Activated B cell treated with CpG ODN at 0.5 μM for 24 hours (primary cell): ENCODE measurements at regions not wholly inside any gene's neighbourhood (a gene's known extent, or its start where the extent isn't known, plus 50 kb on each side); places are given as distances from the start of the nearest gene placed in this dataset.

Source experiments
- ATAC-seq: fragments of 200-7000 bp; cut with Tn5 transposase; one replicate; pipeline ENCODE4 v1.10.0; 2021; ENCODE audit warnings: low read depth, mild to moderate bottlenecking, moderate library complexity
- CTCF ChIA-PET: fragments of 350-600 bp; sonication (Branson Sonifier 250); formaldehyde crosslinking; loops from one replicate; lab custom pipeline; 2021; ENCODE audit warnings: antibody characterized with exemption; lab: Charles Lee
- POLR2A ChIA-PET: fragments of 350-600 bp; sonication (Branson Sonifier 250); formaldehyde crosslinking; loops from one replicate; lab custom pipeline; 2021; ENCODE audit warnings: antibody characterized with exemption; lab: Charles Lee
- DNase-seq: peaks from one replicate; pipeline ENCODE4 v3.0.0; 2022
- H3K27ac Mint-ChIP-seq: one replicate; pipeline ENCODE4 v1.8.0; 2020; ENCODE audit warnings: mixed read lengths
- H3K27me3 Mint-ChIP-seq: one replicate; pipeline ENCODE4 v1.8.0; 2021; ENCODE audit warnings: mixed read lengths
- H3K36me3 Mint-ChIP-seq: one replicate; pipeline ENCODE4 v1.8.0; 2021; ENCODE audit warnings: low read depth, mixed read lengths
- H3K4me1 Mint-ChIP-seq: one replicate; pipeline ENCODE4 v1.8.0; 2021; ENCODE audit warnings: mixed read lengths
- H3K4me3 Mint-ChIP-seq: one replicate; pipeline ENCODE4 v1.8.0; 2020; ENCODE audit warnings: mild to moderate bottlenecking, mixed read lengths
- H3K9me3 Mint-ChIP-seq: one replicate; pipeline ENCODE4 v1.8.0; 2020; ENCODE audit warnings: mixed read lengths
- intact Hi-C: fragments of 100-400 bp; cut with micrococcal nuclease; formaldehyde crosslinking; loops from one replicate; pipeline ENCODE4 v1.15.1; 2024
- TF ChIP-seq, protein P1 (sequence below): fragments of 200-600 bp; IDR thresholded peaks from one replicate; pipeline ENCODE4 v1.8.0; 2022; ENCODE audit warnings: antibody characterized with exemption, mild to moderate bottlenecking

DNA sequence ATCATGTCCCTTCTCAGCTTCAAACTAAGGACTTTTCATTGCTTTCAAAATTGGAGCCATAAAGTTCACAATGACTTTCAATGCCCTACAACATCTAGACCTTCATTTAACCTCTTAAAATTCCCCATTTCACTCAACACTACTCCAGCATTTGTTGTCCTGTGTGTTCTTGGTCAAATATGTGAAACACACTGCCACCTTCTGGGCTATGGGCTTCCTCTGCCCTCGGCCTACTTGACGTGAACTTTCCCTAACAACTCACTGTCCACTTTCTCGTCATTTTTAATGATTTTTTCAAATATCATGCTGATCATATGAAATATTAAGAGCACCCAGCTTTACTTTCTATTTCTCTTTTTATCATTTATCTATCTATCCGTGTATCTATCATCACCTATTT lies 2018.4 kb downstream of the NCAM2 start:
- ChIA-PET POLR2A (no interaction called here), CTCF (no interaction called here)
- Mint-ChIP-seq H3K36me3 (no peaks in the 10 kb centered on the region), H3K27me3 (no peaks in the 10 kb centered on the region), H3K4me1 (no peaks in the 10 kb centered on the region), H3K27ac (no peak overlapping the region), H3K9me3 (no peaks in the 10 kb centered on the region), H3K4me3 (no peak overlapping the region)
- DNase-seq, result no peak
- TF ChIP-seq, protein P1, sequence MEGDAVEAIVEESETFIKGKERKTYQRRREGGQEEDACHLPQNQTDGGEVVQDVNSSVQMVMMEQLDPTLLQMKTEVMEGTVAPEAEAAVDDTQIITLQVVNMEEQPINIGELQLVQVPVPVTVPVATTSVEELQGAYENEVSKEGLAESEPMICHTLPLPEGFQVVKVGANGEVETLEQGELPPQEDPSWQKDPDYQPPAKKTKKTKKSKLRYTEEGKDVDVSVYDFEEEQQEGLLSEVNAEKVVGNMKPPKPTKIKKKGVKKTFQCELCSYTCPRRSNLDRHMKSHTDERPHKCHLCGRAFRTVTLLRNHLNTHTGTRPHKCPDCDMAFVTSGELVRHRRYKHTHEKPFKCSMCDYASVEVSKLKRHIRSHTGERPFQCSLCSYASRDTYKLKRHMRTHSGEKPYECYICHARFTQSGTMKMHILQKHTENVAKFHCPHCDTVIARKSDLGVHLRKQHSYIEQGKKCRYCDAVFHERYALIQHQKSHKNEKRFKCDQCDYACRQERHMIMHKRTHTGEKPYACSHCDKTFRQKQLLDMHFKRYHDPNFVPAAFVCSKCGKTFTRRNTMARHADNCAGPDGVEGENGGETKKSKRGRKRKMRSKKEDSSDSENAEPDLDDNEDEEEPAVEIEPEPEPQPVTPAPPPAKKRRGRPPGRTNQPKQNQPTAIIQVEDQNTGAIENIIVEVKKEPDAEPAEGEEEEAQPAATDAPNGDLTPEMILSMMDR, result no peak
- ATAC-seq, result no peak
- intact Hi-C loops, result no loop called here

DNA sequence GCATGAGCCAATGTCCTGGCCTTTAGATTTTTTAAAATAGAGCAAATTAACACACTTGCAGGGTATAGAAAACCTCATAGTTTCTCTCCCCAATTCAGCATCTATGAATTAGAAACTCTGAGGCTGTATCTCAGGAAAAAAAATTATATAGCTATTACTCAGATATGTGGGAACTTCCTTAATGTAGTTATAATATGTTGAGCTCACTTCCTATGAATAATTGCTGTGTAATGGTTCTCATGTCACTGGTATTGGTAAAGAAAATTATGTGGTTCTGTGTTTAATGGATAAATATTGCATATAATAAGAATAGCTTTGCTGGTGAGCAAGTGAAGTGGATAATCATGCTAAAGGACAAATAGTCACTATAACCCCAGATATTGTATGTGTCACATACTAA lies 2019.8 kb downstream of the NCAM2 start:
- Mint-ChIP-seq H3K4me1 (no peaks in the 10 kb centered on the region), H3K4me3 (no peak overlapping the region), H3K9me3 (no peaks in the 10 kb centered on the region), H3K27me3 (no peaks in the 10 kb centered on the region), H3K27ac (no peak overlapping the region), H3K36me3 (no peaks in the 10 kb centered on the region)
- ATAC-seq (no peak), DNase-seq (no peak)
- TF ChIP-seq, protein P1, result no peak
- CTCF ChIA-PET, result no interaction called here
- intact Hi-C loops, result no loop called here
- POLR2A ChIA-PET, result no interaction called here

DNA sequence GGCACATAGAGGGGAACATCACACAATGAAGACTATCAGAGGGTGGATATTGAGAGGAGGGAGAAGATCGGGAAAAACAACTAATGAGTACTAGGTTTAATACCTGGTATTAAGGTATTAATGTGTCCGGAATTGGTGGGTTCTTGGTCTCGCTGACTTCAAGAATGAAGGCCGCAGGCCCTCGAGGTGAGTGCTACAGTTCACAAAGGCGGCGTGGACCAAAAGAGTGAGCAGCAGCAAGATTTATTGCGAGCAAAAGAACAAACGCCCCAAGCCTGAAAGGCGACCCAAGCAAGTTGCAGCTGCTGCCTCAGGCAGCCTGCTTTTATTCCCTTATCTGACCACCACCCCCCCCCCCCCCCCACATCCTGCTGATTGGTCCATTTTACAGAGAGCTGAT lies 2022.8 kb downstream of the NCAM2 start:
- CTCF ChIA-PET, result no interaction called here

DNA sequence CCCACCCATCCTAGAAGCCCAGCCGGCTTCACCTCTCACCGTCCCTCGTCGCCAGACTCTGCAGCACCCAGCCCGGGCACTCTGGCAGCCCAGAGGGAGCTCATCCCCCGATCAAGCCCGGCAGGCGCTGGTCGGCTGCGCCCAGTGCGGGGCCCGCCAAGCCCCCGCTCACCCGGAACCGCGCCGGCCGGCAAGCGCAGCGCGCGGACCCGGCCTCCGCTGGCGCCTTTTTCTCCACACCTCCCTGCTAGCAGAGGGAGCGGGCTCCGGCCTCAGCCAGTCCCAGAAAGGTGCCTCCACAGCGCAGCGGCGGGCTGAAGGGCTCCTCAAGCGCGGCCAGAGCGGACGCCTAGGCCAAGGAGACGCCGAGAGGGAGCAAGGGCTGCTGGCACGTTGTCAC lies 2023.3 kb downstream of the NCAM2 start:
- Mint-ChIP-seq H3K27me3 (no peaks in the 10 kb centered on the region), H3K36me3 (no peaks in the 10 kb centered on the region), H3K4me3 (no peak overlapping the region), H3K27ac (no peak overlapping the region), H3K9me3 (no peaks in the 10 kb centered on the region), H3K4me1 (no peaks in the 10 kb centered on the region)
- intact Hi-C loops, result no loop called here
- TF ChIP-seq, protein P1, result no peak
- no peak for ATAC-seq
- ChIA-PET CTCF (no interaction called here), POLR2A (no interaction called here)
- DNase-seq, result no peak

More for the DNA sequence above, 2022.8 kb downstream of the NCAM2 start:
- Mint-ChIP-seq H3K4me3 (no peak overlapping the region), H3K27ac (no peak overlapping the region), H3K4me1 (no peaks in the 10 kb centered on the region), H3K27me3 (no peaks in the 10 kb centered on the region), H3K9me3 (no peaks in the 10 kb centered on the region), H3K36me3 (no peaks in the 10 kb centered on the region)
- POLR2A ChIA-PET, result no interaction called here
- ATAC-seq (no peak), DNase-seq (no peak)
- TF ChIP-seq, protein P1, result no peak
- intact Hi-C loops, result no loop called here

DNA sequence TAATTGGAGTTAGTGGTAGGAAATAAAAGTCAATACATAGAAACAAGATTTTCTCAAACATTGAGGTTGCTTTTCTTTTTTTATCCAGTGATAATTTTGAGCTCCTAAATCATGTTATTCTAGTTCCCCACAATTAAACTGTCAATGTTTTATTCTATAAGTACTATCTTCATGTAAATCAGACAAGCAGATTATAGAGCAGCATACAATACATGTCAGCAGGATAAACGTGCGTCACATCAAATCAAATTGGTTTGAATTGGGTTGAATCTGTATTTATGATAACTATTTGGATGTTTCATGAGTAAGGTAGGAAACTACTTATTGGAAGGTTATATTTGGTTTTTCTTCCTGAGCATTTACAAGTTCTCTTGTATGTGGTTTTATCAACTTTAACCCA lies 2028.7 kb downstream of the NCAM2 start:
- TF ChIP-seq, protein P1, result no peak
- ATAC-seq (no peak), DNase-seq (no peak)
- H3K4me1 Mint-ChIP-seq, result no peaks in the 10 kb centered on the region
- CTCF ChIA-PET, result no interaction called here
- no peak overlapping the region for H3K27ac Mint-ChIP-seq
- POLR2A ChIA-PET, result no interaction called here
- no peaks in the 10 kb centered on the region for H3K27me3 Mint-ChIP-seq
- intact Hi-C loops, result no loop called here
- peaks cover 3% of the 10 kb centered on the region for H3K9me3 Mint-ChIP-seq
- no peak overlapping the region for H3K4me3 Mint-ChIP-seq
- H3K36me3 Mint-ChIP-seq, result no peaks in the 10 kb centered on the region
